Fibroblast of skin of left quadriceps (primary cell): ENCODE measurements at regions not wholly inside any gene's neighbourhood (a gene's known extent, or its start where the extent isn't known, plus 50 kb on each side); places are given as distances from the start of the nearest gene placed in this dataset.
"Not testable (repeated sequence)": the region's sequence is repeated elsewhere in the genome, so short reads cannot be mapped to it uniquely, and the experiment has no call there.

Source experiments
- DNase-seq, 2 experiments: peaks; one replicate each; pipeline ENCODE4 v3.0.0-alpha.2; 2013; ENCODE audit warnings: low read depth in 2 of 2

DNA sequence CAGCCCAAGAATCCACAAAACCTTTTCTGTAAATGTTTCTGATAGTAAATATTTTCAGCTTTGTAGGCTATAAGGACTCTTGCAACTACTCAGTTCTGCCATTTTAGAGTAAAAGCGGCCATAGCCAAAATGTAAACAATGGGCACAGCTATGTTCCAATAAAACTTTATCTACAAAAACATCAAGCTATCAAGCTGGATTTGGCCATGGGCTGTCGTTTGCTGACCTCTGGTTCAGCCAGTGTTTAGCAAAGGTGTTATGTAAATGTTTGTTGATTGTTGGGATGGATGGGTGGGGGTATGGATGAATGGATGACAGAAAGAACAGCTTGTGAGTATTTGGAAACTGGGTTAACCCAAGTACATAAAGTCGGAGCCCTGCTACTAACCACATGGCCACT, 111.1 kb upstream of the VRK1 start:
- DNase-seq, result no peak

DNA sequence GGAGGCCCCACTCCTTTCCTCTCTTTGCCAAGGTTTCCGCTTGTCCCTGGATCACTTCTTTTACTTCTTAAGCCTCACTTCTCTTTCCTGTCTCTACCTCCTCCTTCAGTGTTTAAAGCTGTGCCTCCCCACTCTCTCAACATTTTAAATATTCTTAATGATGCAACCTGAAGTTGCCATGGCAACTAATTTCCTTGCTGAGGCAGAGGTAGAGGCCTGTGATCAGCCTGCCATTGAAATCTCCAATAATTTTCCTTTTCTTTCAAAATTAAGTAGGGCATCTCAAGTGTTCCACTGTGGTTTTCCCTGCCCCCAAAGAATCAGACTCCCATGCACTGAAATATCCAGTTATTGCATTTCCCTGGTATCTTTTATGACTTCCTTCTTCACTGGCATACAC, 108.6 kb upstream of the VRK1 start:
- no peak for DNase-seq

DNA sequence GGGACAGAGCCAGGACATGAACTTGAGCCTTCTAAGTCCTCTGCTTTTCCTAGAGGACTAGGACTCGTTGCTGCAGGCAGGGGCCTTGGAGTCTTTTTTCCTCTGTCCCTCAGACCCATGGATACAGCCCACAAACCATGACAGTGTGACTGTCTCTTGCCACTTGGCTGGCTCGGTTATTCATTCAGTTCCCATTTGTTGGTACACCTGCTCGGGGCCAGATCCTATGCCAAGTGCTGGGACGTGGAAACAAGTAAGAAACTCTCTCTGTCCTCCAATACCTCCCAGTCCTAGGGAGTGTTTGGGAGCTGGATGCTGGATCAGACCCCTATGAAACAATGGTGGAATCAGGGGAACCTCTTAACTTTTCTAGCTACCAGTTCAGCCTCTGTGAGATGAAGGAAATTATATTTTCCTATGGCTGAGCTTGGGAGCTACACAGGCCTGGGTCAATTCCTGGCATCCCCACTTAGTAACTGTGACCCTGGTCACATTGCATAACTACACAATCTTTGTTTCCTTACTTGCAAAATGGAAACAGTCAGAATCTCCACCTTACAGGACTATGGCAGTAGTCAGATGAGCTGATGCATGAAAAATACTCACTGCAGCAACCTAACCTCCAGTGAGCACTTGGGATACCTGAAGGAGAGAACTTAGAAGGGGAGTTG, 106.3 kb upstream of the VRK1 start:
- DNase-seq, result no peak

DNA sequence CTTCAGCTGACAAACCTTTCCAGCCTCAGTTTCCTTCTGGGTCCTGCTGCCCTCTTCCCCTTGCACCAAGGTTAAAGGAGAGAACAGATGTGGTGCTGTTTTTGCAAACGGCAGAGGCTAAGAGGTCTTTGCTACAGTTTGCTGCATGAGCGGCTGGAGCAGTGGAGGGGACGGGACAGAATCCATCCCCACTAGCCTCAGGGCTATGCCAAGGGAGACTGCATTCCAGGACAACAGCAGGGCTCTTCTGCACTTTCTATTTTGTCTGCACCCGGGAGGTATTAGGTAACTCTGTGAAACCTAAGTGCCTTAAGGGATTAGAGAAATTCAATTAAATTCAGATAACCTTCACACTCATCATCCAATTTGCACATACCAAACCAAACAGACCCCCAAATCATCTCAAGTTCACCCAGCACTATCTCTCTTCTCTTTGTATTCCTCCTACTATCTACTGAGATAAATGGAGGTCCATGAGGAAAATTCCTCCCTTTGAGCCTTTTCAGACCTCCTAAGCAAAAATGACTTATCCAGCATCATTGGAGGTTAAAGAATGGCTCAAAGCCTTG, 103.8 kb upstream of the VRK1 start:
- no peak for DNase-seq

DNA sequence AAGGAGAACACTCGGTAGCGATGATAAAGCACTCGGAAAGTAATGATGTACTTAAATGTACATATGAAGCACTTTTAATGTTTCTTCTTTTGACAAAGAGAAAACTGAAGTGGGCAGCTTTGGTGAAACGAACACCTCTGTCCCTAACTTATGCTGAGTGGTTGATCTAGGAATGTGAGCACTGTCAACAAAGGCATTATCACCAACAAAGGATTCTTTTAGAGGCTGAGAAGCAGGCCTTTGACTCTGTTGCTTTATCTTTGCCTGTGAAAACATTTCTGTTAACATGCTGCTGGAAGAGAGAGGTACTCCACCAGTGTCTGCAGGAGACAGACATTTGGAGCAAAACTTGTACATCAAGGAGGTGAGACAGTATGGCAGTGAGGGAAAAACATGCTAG, 103.2 kb upstream of the VRK1 start:
- DNase-seq, result no peak

DNA sequence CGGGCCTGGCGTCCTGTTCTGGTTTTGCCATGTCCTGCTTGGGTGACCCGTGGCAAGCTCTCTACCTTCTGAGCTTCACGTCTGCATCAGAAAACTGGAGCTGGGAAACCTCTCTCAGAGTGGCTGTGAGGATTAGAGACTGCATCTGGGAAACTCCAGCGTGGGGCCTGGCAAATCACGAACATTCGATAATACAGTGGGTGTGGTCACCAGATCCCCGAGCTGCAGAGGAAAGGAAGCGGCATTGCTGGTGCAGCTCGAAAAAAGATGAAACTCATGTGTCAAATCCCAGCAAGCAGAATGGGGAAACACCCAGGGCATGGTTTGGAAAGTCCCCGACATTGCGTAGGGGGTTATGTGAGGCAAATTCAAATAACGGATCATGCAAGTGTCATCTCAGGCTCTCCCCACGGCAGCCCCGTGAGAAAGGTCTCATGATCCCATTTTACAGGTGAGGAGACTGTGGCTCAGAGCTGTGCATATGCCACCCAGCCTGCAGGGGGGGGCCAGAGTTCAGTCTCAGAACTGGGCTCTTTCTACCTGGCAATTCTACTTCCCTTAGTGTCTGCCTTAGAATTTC, 98.1 kb upstream of the VRK1 start:
- DNase-seq, result no peak

DNA sequence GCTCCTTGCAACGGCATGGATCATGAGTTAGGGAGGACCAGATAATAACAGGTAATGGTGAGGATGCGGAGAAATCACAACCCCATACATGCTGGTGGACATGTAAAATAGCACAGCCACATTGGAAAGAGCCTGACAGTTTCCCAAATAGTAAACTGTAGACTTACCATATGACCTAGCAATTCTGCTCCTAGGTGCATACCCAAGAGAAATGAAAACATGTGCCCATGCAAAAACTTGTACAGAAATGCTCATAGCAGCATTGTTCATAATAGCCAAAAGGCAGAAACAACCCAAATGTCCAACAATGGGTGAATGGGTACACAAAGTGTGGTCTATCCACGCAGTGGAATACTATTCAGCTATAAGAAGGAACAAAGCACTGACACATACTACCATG, 97.5 kb upstream of the VRK1 start:
- DNase-seq, result no peak

DNA sequence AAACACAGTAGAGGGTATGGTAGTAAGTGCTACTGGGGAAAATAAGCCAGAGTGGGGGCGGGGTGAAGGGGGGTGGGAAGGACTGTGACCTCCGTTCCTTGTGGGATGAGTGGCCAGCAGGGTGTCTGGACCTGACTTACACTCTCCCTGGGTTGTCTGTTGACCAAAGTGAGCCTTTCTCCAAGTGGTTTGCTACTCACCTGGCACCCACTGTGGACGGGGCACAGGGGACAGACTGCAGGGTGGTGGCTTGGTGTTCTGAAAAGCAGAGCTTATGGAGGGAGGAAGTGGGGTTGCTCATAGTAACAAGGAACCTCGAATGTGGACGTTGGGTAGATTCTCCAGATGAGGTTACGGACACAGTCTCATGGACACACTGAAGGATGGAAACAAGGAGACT, 94.4 kb upstream of the VRK1 start:
- no peak for DNase-seq

DNA sequence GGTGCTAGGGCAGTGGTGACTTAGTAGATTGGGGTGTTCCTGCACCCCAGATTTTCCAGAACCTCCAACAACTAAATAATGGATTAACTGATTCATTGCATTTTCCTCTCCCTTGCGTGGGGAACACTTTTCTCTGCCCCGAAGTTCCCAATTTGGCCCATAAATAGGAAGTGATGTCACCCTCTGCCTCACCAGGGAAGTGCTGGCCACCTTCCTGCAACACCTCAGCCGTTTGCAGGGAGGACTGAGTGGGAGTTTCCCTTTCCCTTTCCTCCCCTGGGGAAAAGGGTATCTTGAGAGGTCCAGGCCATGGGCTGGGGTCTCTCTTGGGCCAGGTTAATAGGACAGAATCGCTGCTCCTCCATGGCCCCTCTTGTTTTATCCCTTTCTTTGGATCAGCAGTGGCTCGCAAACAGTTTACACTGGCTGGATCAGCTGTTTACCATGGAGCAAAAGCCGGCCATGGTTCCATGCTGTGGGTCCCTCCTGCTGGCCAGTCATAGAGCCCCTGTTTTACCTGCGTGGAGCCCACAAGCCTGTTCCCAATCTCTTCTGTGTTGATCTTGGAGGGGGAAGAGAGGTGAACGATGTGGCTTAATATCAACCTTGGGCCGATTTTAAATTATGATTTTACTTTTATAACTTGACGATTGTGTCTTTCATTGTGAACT, 91.6 kb upstream of the VRK1 start:
- no peak for DNase-seq

DNA sequence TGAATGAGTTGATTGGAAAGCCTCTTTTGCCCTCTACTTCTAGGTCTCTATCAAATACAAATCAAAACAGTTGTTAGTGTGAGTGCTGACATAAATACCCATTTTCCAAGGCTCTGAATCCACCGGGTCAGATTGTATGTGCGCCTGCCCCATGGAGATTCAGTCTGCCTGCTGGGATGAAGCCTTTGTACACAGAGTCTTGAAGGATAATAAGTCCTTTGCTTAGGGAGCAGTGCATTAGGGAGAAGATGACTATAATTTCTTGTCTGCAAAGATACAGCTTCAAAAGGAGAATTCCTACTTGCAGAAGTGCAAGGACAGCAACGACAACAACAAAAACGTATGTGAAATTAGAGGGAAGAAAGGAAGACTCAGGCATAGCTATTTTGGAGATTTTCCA, 90.3 kb upstream of the VRK1 start:
- DNase-seq, result no peak

DNA sequence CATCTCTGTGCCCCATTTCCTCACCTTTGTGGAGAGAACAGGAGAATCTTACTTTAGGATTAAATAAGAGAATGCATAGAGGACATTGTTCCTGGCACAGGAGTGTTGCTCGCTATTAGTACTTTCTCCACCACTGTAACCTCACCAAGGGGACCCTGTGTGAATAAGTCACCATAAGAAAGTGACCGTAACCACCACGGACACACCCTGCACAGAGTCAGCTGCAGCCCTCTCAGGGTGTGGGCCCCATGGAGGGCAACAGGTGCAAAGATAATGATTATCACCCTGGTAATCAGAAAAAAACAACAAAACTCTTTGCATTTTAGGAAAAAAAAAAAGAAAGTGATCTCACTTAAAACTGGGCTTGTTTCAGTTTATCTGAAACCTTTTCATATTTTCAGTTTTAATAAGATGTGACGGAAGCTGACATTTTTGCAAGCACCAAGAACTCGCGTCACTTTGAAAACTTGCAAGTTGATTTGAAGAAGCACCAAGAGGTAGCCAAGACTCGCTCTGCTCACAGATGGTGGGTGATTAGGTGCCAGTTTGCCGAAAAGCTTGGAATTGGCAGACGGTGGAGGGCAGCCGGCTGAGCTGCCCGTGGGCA, 87.0 kb upstream of the VRK1 start:
- no peak for DNase-seq

DNA sequence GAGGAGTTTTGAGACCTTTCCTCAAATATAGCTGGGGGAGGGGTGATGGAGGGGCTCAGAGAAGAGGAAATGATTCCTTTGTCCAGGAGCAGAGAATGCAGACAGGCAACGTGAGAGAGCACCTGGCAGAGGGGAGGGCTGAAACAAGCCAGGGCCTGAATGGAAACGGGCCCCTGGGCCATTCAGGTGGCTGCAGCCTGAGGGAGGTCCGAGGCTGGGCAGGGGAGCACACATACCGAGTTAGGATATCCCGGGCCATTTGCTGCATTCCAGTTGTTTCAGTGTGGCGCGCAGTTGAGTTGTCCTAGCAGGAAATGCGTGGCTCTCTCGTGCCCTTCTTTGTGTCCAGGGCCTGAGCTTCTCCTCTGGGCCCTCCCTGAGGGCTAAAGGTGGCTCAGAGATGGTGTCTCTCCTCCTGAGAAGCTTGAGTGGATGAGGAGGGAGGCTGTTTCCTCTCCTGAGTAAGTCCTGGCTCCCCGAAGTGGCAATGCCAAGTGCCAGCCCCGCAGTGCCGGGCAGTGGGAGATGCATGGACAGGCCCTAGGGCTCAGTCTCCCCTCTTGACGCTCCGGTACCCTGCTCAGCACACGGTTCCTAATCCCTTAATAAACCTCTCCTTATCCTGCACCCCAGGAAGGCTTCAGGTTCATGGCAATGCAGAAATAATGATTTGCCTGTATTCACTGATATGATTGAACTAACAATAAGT, 85.5 kb upstream of the VRK1 start:
- DNase-seq, result no peak

DNA sequence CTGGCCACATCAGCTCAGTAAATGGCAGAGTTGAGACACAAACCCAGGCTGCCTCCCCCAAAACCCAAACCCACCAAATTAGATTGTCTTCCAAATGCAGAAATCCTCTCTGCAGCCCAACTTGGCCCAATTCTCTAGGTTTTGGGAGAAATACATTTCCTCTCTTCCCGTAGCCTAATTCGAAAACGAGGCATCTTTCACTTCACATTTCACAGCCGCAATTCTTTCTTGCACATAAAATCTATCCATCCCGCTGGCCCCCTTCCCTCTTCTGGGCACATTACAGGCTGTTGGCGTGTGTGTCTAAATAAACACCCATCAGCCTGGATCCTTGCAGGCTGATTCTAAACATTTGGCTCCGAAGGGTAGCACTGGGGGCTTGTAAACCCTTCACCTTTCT, 83.8 kb upstream of the VRK1 start:
- no peak for DNase-seq

DNA sequence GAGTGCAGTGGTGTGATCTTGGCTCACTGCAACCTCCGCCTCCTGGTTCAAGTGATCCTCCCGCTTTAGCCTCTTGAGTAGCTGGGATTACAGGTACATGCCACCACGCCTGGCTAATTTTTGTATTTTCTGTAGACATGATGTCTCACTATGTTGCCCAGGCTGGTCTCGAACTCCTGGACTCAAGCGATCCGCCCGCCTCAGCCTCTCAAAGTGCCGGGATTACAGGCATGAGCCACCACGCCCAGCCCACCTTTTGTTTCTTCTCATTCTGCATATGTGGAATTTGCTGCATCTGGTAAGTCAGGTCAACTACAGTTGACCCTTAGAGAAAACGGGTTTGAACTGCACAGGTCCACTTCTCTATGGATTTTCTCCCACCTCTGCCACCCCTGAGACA, 82.6 kb upstream of the VRK1 start:
- DNase-seq, result not testable (repeated sequence)

DNA sequence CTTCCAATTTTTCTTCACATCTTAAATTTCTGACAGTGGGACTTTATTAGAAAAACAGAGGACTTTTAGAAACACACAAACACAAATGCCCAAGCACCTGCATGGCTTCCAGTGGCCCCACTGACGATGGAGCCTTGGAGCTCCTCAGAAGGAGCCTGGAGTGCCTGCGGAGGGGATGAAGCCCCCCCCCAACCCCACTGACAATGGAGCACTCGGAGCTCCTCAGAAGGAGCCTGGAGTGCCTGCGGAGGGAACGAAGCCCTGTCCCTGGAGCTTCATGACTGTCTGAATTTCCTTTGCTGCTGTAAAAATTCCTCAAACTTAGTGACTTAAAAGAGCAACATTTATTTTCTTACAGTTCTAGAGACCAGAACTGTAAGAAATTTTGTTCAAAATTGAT, 80.1 kb upstream of the VRK1 start:
- no peak for DNase-seq

DNA sequence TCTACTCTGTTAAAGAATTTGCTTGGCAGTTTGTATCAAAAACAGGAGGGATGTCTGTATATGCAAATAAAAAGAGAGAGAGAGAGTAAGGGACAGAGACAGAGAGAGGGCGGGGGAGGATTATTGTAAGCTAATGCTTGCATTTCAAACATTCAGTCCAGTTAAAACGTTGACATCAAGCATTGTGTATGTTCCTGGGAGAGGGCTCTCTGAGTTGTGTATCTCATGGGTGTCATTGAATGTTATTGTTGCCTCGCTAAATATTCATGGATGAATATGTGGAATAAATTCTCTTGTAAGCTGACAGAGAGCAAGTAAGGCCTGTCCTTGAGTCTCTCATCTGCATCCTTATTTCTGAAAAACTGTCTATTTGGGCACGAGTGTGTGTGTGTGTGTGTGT, 78.8 kb upstream of the VRK1 start:
- DNase-seq, result no peak

DNA sequence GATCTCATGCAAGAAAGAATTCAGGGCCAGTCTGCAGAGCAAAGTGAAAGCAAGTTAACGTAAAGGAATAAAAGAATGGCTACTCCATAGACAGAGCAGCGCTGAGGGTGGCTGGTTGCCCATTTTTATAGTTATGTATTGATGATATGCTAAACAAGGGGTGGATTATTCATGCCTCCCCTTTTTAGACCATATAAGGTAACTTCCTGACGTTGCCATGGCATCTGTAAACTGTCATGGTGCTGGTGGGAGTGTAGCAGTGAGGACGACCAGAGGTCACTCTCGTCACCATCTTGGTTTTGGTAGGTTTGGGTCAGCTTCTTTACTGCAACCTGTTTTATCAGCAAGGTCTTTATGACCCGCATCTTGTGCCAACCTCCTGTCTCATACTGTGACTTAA, 76.5 kb upstream of the VRK1 start:
- not testable (repeated sequence) for DNase-seq

DNA sequence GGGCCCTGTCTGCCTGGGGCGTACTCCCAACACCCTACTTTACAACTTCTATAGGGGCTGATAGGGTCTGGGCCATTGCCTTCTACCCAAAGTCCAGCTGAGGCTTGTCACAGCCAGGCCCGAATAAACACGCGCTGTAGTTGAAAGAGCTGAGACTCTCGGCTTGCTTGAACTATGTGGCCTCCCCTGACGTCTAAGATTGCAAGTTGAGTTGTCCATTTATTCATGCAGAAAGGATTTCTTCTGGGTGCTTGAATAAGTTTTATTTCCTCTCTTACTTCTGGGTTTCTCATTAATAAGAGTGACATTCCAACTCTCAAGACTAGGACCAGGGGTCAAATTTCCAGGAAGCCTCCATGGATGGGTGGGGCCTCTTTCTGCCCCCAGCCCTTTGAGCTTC, 74.4 kb upstream of the VRK1 start:
- no peak for DNase-seq

DNA sequence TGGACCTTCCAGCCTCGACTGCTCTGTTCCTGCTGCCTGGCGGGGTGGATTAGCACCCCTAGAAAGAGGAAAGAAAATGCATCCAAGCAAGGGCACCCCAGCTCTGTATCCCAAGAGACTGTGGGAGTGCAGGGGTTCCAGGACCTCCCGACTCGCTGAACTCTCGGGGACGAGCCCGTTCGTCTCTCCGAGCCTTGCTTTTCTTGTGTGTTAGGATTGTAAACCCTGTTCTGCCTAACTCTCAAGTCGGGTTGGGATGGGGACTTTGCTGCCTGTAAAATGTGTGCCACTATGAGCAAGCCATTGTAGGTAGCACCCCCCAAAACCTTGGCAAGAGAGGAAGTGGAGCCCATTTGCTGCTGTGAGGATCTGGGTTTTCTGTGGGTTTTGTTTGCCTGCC, 73.2 kb upstream of the VRK1 start:
- DNase-seq, result no peak

DNA sequence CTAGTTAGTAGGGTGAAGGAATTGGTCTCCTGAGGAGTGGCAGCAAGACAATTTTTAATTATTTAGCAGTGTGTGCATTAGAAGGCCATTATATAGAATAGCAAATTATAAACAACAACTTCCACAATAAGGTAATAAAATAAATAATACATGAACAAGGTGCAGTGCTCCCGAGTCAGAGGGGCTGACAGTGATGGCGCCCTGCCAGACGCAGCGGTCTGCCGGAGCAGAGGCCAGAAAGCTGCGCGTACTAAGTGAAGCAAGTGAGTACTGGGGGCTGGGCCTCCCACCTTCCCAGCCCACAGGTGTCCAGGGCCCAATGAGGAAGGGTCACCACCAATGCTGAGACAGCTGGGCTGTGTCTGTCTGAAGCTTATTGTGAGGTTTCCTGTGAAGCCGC, 72.0 kb upstream of the VRK1 start:
- DNase-seq, result no peak

DNA sequence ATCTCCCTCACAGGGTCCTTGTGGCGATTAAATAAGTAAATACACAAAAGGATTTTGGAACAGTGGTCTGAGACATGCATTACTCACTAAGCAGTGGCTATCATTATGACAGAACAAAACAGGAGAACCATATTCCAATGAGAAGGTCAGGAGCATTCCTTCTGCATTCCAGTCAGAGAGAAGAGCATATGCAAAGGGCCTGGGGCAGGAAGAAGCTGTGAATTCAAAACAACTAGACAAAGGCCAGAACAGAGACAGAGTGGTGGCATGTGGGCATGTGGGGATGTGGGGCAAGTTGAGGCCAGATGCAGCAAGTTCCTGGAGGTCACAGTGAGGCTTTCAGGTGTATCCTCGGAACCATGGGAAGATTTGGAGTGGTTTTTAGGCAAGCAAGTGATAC, 70.1 kb upstream of the VRK1 start:
- no peak for DNase-seq

DNA sequence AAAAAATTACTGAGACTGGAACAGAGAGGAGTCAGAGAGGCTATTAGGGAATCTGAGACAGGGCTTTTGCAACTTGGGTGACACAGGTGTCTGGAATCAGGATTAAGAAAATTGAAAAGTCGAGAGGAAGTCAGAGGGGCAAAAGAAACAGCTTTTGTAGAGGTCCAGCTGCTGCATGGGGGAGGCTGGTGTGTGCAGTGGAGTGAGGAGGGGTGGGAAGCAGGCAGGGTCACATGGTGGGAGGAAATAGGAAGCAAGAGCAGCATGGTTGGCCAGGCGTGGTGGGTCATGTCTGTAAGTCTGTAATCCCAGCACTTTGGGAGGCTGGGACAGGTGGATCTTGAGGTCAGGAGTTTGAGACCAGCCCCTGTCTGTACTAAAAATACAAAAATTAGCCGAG, 69.7 kb upstream of the VRK1 start:
- no peak for DNase-seq
